GM18870 (cell line): ENCODE measurements at regions not wholly inside any gene's neighbourhood (a gene's known extent, or its start where the extent isn't known, plus 50 kb on each side); places are given as distances from the start of the nearest gene placed in this dataset.

Experiments
- ATAC-seq: cut with Tn5 transposase; IDR thresholded peaks from one replicate; pipeline ENCODE4 v1.9.1; 2021; ENCODE audit warnings: moderate library complexity; ENCODE audit not compliant: unreplicated experiment

GRCh38 chrX:40325161-40325560 is 227.4 kb upstream of the BCOR start:
- ATAC-seq, result no peak

- no peak for ATAC-seq
Measured at GRCh38 chrX:40323977-40324376, 226.2 kb upstream of the BCOR start.

- ATAC-seq, result no peak
Measured at GRCh38 chrX:40320819-40321218, 223.1 kb upstream of the BCOR start.

GRCh38 chrX:40318801-40319200 is 221.0 kb upstream of the BCOR start:
- no peak for ATAC-seq

- no peak for ATAC-seq
Measured at GRCh38 chrX:40318076-40318475, 220.3 kb upstream of the BCOR start.

GRCh38 chrX:40316502-40316901 is 218.7 kb upstream of the BCOR start:
- ATAC-seq, result no peak

GRCh38 chrX:40314070-40314469 is 216.3 kb upstream of the BCOR start:
- ATAC-seq, result no peak

- ATAC-seq, result no peak
Measured at GRCh38 chrX:40313269-40313668, 215.5 kb upstream of the BCOR start.

- no peak for ATAC-seq
Measured at GRCh38 chrX:40310447-40310846, 212.7 kb upstream of the BCOR start.

- ATAC-seq, result no peak
Measured at GRCh38 chrX:40310016-40310415, 212.3 kb upstream of the BCOR start.

- no peak for ATAC-seq
Measured at GRCh38 chrX:40307871-40308270, 210.1 kb upstream of the BCOR start.

- no peak for ATAC-seq
Measured at GRCh38 chrX:40304115-40304514, 206.4 kb upstream of the BCOR start.

- ATAC-seq, result no peak
Measured at GRCh38 chrX:40303256-40304077, 205.7 kb upstream of the BCOR start.

- no peak for ATAC-seq
Measured at GRCh38 chrX:40300286-40300890, 202.6 kb upstream of the BCOR start.

GRCh38 chrX:40299641-40300046 is 201.9 kb upstream of the BCOR start:
- no peak for ATAC-seq

GRCh38 chrX:40298572-40299479 is 201.1 kb upstream of the BCOR start:
- no peak for ATAC-seq

- no peak for ATAC-seq
Measured at GRCh38 chrX:40298069-40298468, 200.3 kb upstream of the BCOR start.

GRCh38 chrX:40291553-40291952 is 193.8 kb upstream of the BCOR start:
- no peak for ATAC-seq

- ATAC-seq, result no peak
Measured at GRCh38 chrX:40290517-40290916, 192.8 kb upstream of the BCOR start.

GRCh38 chrX:40285876-40286275 is 188.1 kb upstream of the BCOR start:
- no peak for ATAC-seq

- no peak for ATAC-seq
Measured at GRCh38 chrX:40284852-40285251, 187.1 kb upstream of the BCOR start.

GRCh38 chrX:40283981-40284380 is 186.2 kb upstream of the BCOR start:
- ATAC-seq, result no peak
